ENCODE measurements at regions not wholly inside any gene's neighbourhood (a gene's known extent, or its start where the extent isn't known, plus 50 kb on each side); places are given as distances from the start of the nearest gene placed in this dataset.
A peak's percentile ranks its signal among the peaks of the same experiment; 100 is the strongest.
"Not testable (repeated sequence)": the region's sequence is repeated elsewhere in the genome, so short reads cannot be mapped to it uniquely, and the experiment has no call there.

DNA sequence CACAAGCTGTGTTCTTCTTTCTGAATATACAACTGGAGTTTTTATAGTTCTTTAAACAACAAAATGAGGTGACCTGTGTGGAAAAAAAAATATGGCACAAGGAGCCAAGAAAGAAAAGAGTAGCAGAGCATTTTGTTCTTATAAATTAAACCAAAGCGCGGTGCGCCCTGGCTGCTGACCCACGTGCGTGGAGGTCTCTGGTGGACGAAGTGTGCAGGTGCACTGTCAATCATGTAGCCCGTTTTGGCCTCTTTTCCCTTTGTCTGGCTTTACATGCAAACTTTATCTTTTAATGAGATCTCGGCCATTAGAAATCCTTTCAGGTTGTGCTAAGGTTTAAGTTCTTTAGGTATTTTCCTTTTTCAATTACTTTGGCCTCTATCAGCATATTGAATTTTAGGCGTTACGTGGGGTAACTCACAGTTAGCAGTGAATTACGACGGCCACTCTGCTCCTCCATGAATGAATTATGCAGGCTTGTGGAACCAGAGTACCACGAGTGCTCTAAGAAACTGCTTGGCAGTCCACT, 443.9 kb upstream of the SLC10A2 start:
- DNase-seq (ENCODE audit: low read depth) = no peak
- TF ChIP-seq, protein P1, sequence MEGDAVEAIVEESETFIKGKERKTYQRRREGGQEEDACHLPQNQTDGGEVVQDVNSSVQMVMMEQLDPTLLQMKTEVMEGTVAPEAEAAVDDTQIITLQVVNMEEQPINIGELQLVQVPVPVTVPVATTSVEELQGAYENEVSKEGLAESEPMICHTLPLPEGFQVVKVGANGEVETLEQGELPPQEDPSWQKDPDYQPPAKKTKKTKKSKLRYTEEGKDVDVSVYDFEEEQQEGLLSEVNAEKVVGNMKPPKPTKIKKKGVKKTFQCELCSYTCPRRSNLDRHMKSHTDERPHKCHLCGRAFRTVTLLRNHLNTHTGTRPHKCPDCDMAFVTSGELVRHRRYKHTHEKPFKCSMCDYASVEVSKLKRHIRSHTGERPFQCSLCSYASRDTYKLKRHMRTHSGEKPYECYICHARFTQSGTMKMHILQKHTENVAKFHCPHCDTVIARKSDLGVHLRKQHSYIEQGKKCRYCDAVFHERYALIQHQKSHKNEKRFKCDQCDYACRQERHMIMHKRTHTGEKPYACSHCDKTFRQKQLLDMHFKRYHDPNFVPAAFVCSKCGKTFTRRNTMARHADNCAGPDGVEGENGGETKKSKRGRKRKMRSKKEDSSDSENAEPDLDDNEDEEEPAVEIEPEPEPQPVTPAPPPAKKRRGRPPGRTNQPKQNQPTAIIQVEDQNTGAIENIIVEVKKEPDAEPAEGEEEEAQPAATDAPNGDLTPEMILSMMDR (conservative IDR thresholded peaks at IDR 0.05; ENCODE audit: low read depth, low read length) = peak; percentile 14
- H3K4me3 ChIP-seq (ENCODE audit: low read depth, low read length) = no peak overlapping the region

DNA sequence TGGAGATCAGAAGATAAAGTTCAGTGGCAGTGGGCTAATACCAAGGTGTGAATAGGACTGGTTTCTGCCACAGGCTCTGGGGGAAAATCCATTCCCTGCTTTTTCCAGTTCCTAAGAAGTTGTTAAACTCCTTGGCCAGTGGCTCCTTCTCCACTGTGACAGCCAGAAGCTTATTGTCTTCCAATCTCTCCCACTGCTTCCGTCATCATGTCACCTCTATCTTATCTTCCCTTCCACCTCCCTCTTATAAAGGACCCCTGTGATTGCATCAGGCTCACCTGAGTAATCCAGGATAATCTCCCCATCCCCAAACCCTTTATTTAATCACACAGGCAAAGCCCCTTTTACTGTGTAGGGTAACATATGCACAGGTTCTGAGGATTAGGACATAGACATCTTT, 431.2 kb upstream of the SLC10A2 start:
- no peak overlapping the region for H3K4me3 ChIP-seq (ENCODE audit: low read depth, low read length)
- TF ChIP-seq, protein P1 (conservative IDR thresholded peaks at IDR 0.05; ENCODE audit: low read depth, low read length) = no peak
- DNase-seq (ENCODE audit: low read depth) = no peak

DNA sequence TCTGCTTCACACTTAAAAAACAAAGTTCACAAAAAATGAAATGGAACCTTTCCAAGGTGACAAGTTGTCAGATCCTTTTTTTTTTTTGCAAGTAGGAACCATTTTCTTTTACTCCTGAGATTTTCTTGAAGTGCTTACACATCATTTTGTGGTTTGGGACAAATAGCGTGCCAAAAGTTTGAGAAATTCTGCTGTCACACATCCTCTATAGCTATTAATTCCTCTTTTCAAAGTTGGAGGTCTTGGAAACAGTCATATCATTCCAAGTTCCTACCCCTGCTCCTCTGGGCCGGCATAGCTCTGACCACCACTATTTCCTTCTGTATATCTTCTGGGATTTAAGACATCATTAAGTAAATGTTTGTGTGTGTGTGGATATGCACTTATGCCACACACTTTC, 421.6 kb upstream of the SLC10A2 start:
- TF ChIP-seq, protein P1 (conservative IDR thresholded peaks at IDR 0.05; ENCODE audit: low read depth, low read length) = no peak
- no peak for DNase-seq (ENCODE audit: low read depth)
- no peak overlapping the region for H3K4me3 ChIP-seq (ENCODE audit: low read depth, low read length)

DNA sequence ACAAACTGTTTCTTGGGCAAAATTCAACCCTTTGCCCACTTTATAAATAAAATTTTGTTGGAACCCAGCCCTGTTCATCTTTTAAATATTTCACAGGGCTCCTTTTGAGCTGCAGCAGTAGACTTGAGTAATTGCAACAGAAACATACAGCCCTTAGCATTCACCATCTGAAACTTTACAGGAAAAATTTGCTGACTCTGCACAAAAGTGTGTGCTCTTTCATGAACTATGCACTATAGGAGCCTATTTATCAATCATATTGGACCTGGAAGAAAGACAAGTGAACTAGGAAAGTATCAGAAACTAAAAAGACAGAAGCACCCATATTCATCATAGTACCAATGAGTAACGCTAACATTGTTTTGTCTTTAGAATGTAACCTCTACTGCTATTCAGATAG, 406.9 kb upstream of the SLC10A2 start:
- TF ChIP-seq, protein P1 (conservative IDR thresholded peaks at IDR 0.05; ENCODE audit: low read depth, low read length) = no peak
- H3K4me3 ChIP-seq (ENCODE audit: low read depth, low read length) = no peak overlapping the region
- DNase-seq (ENCODE audit: low read depth) = no peak

DNA sequence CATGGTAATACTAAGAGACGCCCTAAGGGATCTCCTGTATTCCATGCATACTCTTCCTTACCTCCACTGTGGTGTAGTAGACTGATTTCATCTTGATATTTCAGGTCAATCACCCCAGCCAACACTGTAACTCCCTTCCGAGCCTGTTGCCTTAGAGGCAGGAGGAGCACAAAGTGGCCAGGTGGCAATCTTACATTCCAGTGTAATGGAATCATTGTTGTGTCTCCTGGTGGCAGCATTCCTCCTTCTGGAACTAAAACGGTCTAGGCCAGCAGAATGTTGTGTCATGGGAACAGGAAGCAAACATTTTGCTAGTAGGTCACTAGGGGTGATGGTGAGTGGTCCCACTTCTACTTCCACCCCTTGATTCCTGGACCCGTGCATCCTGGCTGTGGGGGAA, 405.7 kb upstream of the SLC10A2 start:
- peak; percentile 23 for DNase-seq (ENCODE audit: low read depth)

DNA sequence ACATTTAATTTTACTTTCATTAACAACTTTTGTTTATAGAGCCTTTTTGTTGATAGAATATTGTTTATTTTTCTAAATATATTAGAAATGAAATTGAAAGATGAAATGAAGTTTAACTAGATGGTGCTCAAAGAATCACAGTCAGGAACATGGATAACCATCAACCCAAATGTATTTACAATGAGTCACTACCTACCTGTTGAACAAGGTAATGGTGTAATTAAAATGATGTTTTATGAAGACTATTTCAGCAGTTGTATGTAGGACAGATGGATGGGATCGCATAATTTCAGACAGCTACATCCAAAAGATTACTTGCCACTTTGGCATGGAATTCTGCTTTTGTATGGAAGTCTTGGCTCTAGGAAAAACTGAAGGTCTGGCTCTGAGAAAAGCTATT, 403.6 kb upstream of the SLC10A2 start:
- TF ChIP-seq, protein P1 (conservative IDR thresholded peaks at IDR 0.05; ENCODE audit: low read depth, low read length) = no peak
- DNase-seq (ENCODE audit: low read depth) = no peak
- no peak overlapping the region for H3K4me3 ChIP-seq (ENCODE audit: low read depth, low read length)

More for the DNA sequence above, 405.7 kb upstream of the SLC10A2 start:
- TF ChIP-seq, protein P1 (conservative IDR thresholded peaks at IDR 0.05; ENCODE audit: low read depth, low read length) = peak; percentile 3
- no peak overlapping the region for H3K4me3 ChIP-seq (ENCODE audit: low read depth, low read length)

DNA sequence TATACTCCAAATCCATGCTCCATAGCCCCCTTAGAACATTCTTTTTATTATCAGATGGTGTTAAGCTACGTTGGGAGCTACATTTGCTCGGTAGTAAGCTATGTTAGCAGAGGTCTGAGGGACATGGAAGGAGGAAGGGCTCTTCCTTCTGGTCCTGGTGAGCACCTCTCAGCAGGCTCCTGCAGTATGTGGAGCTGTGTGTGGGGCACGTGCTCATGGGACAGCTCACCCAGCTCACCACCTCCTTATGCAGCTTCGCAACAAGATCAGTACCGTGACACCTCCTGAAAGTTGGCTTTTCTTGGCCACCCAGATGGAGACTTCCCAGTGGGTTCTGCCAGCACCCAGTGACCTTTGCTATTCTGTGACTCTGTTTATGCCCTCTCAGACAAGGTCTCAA, 400.5 kb upstream of the SLC10A2 start:
- DNase-seq (ENCODE audit: low read depth) = no peak
- TF ChIP-seq, protein P1 (conservative IDR thresholded peaks at IDR 0.05; ENCODE audit: low read depth, low read length) = no peak
- no peak overlapping the region for H3K4me3 ChIP-seq (ENCODE audit: low read depth, low read length)

DNA sequence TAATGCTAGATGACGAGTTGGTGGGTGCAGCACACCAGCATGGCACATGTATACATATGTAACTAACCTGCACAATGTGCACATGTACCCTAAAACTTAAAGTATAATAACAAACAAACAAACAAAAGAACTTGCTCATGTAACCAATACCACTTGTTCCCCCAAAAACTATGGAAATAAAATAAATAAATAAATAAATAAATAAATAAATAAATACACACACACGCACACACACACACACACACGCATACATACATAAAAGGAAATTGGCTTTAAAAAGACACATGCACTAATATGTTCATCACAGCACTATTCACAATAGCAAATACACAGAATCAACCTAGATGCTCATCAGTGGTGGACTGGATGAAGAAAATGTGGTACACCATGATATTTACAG, 394.0 kb upstream of the SLC10A2 start:
- not testable (repeated sequence) for DNase-seq (ENCODE audit: low read depth); H3K4me3 ChIP-seq (ENCODE audit: low read depth, low read length)

DNA sequence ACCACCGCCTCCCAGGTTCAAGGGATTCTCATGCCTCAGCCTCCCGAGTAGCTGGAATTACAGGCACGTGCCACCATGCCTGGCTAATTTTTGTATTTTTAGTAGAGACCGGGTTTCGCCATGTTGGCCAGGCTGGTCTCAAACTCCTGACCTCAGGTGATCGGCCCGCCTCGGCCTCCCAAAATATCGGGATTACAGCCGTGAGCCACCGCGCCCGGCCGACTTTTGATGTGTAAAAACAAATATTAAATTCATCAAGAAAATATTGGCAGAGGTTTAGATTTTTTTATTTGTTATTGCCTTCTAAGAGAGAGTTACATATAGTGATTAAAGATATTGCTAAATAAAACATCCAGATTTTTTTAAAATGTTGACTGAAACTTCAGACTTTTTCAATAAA, 390.8 kb upstream of the SLC10A2 start:
- DNase-seq (ENCODE audit: low read depth); H3K4me3 ChIP-seq (ENCODE audit: low read depth, low read length): not testable (repeated sequence)
